BJ (cell line): ENCODE measurements at regions not wholly inside any gene's neighbourhood (a gene's known extent, or its start where the extent isn't known, plus 50 kb on each side); places are given as distances from the start of the nearest gene placed in this dataset.
"Not testable (repeated sequence)": the region's sequence is repeated elsewhere in the genome, so short reads cannot be mapped to it uniquely, and the experiment has no call there.

Experiments used
- CTCF ChIA-PET: fragments of 350-600 bp; formaldehyde crosslinking; extraction: SDS; loops from one replicate; lab custom pipeline; 2021; ENCODE audit warnings: antibody characterized with exemption, inconsistent platforms; lab: Yijun Ruan, JAX
- POLR2A ChIA-PET: fragments of 300-600 bp; sonication (Branson Sonifier 250); formaldehyde crosslinking; extraction: SDS; loops from one replicate; lab custom pipeline; 2021; ENCODE audit warnings: antibody characterized with exemption; lab: Charles Lee
- DNase-seq: peaks from one replicate; pipeline ENCODE4 v3.0.0-alpha.2; 2011; ENCODE audit warnings: low read depth
- H3K27me3 ChIP-seq: 2 replicates; pipeline ENCODE4 v1.6.0; 2011; ENCODE audit warnings: low read length; ENCODE audit not compliant: control insufficient read depth, insufficient read depth
- H3K36me3 ChIP-seq: 2 replicates; pipeline ENCODE4 v1.5.1; 2011; ENCODE audit warnings: low read length; ENCODE audit not compliant: control insufficient read depth, insufficient read depth
- H3K4me3 ChIP-seq: 2 replicates; pipeline ENCODE4 v1.5.1; 2011; ENCODE audit warnings: low read depth, mild to moderate bottlenecking, control low read depth, low read length
- CTCF ChIP-seq: IDR thresholded peaks from 2 replicates; pipeline ENCODE4 v1.5.1; 2011; ENCODE audit warnings: low read depth, mild to moderate bottlenecking, control low read depth, inconsistent platforms, low read length, moderate library complexity; ENCODE audit not compliant: insufficient read depth

- ChIA-PET POLR2A (no interaction called here), CTCF (no interaction called here)
- no peak for DNase-seq
- no peak for TF ChIP-seq CTCF
- no peak overlapping the region for H3K4me3 ChIP-seq
- H3K36me3 ChIP-seq = no peaks in the 10 kb centered on the region
- H3K27me3 ChIP-seq = no peaks in the 10 kb centered on the region
These were observed 1706.7 kb downstream of the SUCLG1 start for GRCh38 chr2:82752396-82752795.

GRCh38 chr2:82748653-82749052, 1710.4 kb downstream of the SUCLG1 start:
- DNase-seq = no peak
- no peak for TF ChIP-seq CTCF
- H3K36me3 ChIP-seq = no peaks in the 10 kb centered on the region
- POLR2A ChIA-PET = no interaction called here
- H3K4me3 ChIP-seq = no peak overlapping the region
- CTCF ChIA-PET = no interaction called here
- no peaks in the 10 kb centered on the region for H3K27me3 ChIP-seq

GRCh38 chr2:82740527-82740926, 1718.6 kb downstream of the SUCLG1 start:
- TF ChIP-seq CTCF = no peak
- ChIA-PET CTCF (no interaction called here), POLR2A (no interaction called here)
- no peak overlapping the region for H3K4me3 ChIP-seq
- H3K36me3 ChIP-seq = no peaks in the 10 kb centered on the region
- no peak for DNase-seq
- no peaks in the 10 kb centered on the region for H3K27me3 ChIP-seq

- H3K36me3 ChIP-seq, DNase-seq, CTCF ChIA-PET, H3K27me3 ChIP-seq, H3K4me3 ChIP-seq, POLR2A ChIA-PET: not testable (repeated sequence)
These were observed 1721.1 kb downstream of the SUCLG1 start for GRCh38 chr2:82737965-82738364.

- ChIA-PET CTCF (no interaction called here), POLR2A (no interaction called here)
- no peak overlapping the region for H3K4me3 ChIP-seq
- no peak for TF ChIP-seq CTCF
- no peak for DNase-seq
- no peaks in the 10 kb centered on the region for H3K36me3 ChIP-seq
- H3K27me3 ChIP-seq = no peaks in the 10 kb centered on the region
These were observed 1723.7 kb downstream of the SUCLG1 start for GRCh38 chr2:82735336-82735735.

- DNase-seq = no peak
- no peak overlapping the region for H3K4me3 ChIP-seq
- ChIA-PET CTCF (no interaction called here), POLR2A (no interaction called here)
- no peaks in the 10 kb centered on the region for H3K27me3 ChIP-seq
- H3K36me3 ChIP-seq = no peaks in the 10 kb centered on the region
- no peak for TF ChIP-seq CTCF
These were observed 1727.3 kb downstream of the SUCLG1 start for GRCh38 chr2:82731824-82732223.
